C1 segment of cervical spinal cord (tissue), 14 donors: ENCODE measurements at regions not wholly inside any gene's neighbourhood (a gene's known extent, or its start where the extent isn't known, plus 50 kb on each side); places are given as distances from the start of the nearest gene placed in this dataset.
"Not testable (repeated sequence)": the region's sequence is repeated elsewhere in the genome, so short reads cannot be mapped to it uniquely, and the experiment has no call there.

Experiments used
- DNase-seq, 14 donors: peaks; one replicate each; lab custom pipeline; 2025; lab: John Stamatoyannopoulos, UW

- DNase-seq: no peak
Measured at GRCh38 chr2:67776276-67776675, 286.5 kb downstream of the C1D start.

- no peak for DNase-seq
Measured at GRCh38 chr2:67777010-67777409, 285.8 kb downstream of the C1D start.

GRCh38 chr2:67777836-67778429 is 284.9 kb downstream of the C1D start:
- no peak for DNase-seq

GRCh38 chr2:67780841-67781240 is 282.0 kb downstream of the C1D start:
- DNase-seq: not testable (repeated sequence)

GRCh38 chr2:67782443-67782842 is 280.4 kb downstream of the C1D start:
- peak in 5 of 14 donors; percentile 3 to 22 (median 10) for DNase-seq

- no peak for DNase-seq
Measured at GRCh38 chr2:67783026-67783425, 279.8 kb downstream of the C1D start.

- no peak for DNase-seq
Measured at GRCh38 chr2:67790622-67791021, 272.2 kb downstream of the C1D start.

- no peak for DNase-seq
Measured at GRCh38 chr2:67792191-67792590, 270.6 kb downstream of the C1D start.

- no peak for DNase-seq
Measured at GRCh38 chr2:67792681-67793091, 270.1 kb downstream of the C1D start.

GRCh38 chr2:67797801-67798540 is 264.8 kb downstream of the C1D start:
- no peak for DNase-seq

- no peak for DNase-seq
Measured at GRCh38 chr2:67798541-67799160, 264.2 kb downstream of the C1D start.

- DNase-seq: no peak
Measured at GRCh38 chr2:67799886-67800285, 262.9 kb downstream of the C1D start.

GRCh38 chr2:67802291-67802690 is 260.5 kb downstream of the C1D start:
- DNase-seq: no peak

GRCh38 chr2:67802824-67803223 is 260.0 kb downstream of the C1D start:
- no peak for DNase-seq

- DNase-seq: no peak
Measured at GRCh38 chr2:67806816-67807215, 256.0 kb downstream of the C1D start.

GRCh38 chr2:67808112-67808511 is 254.7 kb downstream of the C1D start:
- DNase-seq: no peak

GRCh38 chr2:67812682-67813081 is 250.1 kb downstream of the C1D start:
- DNase-seq: no peak

- DNase-seq: no peak
Measured at GRCh38 chr2:67823726-67824125, 239.1 kb downstream of the C1D start.

- DNase-seq: no peak
Measured at GRCh38 chr2:67824186-67824585, 238.6 kb downstream of the C1D start.

- no peak for DNase-seq
Measured at GRCh38 chr2:67825476-67825875, 237.3 kb downstream of the C1D start.

- DNase-seq: no peak
Measured at GRCh38 chr2:67828066-67828465, 234.7 kb downstream of the C1D start.

- no peak for DNase-seq
Measured at GRCh38 chr2:67829470-67829869, 233.3 kb downstream of the C1D start.

- no peak for DNase-seq
Measured at GRCh38 chr2:67833632-67834031, 229.2 kb downstream of the C1D start.
